Caco-2 (cell line): ENCODE measurements at regions not wholly inside any gene's neighbourhood (a gene's known extent, or its start where the extent isn't known, plus 50 kb on each side); places are given as distances from the start of the nearest gene placed in this dataset.

Experiments
- BruUV-seq: library from RNA; stranded (reverse); fragments of 400-500 nt; replicated peaks from 2 replicates; lab custom pipeline; 2021; lab: Mats Ljungman, UMichigan
- CTCF ChIA-PET: fragments of 300-600 bp; sonication (Branson Sonifier 250); formaldehyde crosslinking; loops from one replicate; lab custom pipeline; 2022; ENCODE audit warnings: antibody characterized with exemption; lab: Charles Lee
- POLR2A ChIA-PET: fragments of 300-600 bp; sonication (Branson Sonifier 250); formaldehyde crosslinking; loops from one replicate; lab custom pipeline; 2022; ENCODE audit warnings: antibody characterized with exemption; lab: Charles Lee
- DNase-seq, 2 experiments: peaks; one replicate each; pipeline versions ENCODE4 v3.0.0 to v3.0.0-alpha.2; 2020 to 2022
- H3K27me3 ChIP-seq: replicated peaks from 2 replicates; pipeline ENCODE4 v1.6.0; 2011; ENCODE audit warnings: low read length; ENCODE audit not compliant: control insufficient read depth, insufficient read depth
- H3K36me3 ChIP-seq: 2 replicates; pipeline ENCODE4 v1.5.1; 2011; ENCODE audit warnings: low read length; ENCODE audit not compliant: control insufficient read depth, insufficient read depth
- H3K4me1 ChIP-seq: fragments of 250-450 bp; sonication (Bioruptor Pico); 2 replicates; pipeline ENCODE4 v1.5.1; 2020; ENCODE audit warnings: mild to moderate bottlenecking
- H3K4me3 ChIP-seq: 2 replicates; pipeline ENCODE4 v1.5.1; 2011; ENCODE audit warnings: low read depth, mild to moderate bottlenecking, control low read depth, low read length
- H3K9me3 ChIP-seq: fragments of 250-450 bp; sonication (Bioruptor Pico); 2 replicates; pipeline ENCODE4 v1.5.1; 2020; ENCODE audit warnings: mild to moderate bottlenecking, moderate library complexity
- H3K27ac Mint-ChIP-seq: one replicate; pipeline ENCODE4 v1.8.0; 2022; ENCODE audit warnings: mixed read lengths; ENCODE audit not compliant: unreplicated experiment
- H3K27me3 Mint-ChIP-seq: one replicate; pipeline ENCODE4 v1.8.0; 2022; ENCODE audit warnings: mixed read lengths; ENCODE audit not compliant: insufficient read depth, unreplicated experiment
- H3K36me3 Mint-ChIP-seq: one replicate; pipeline ENCODE4 v1.8.0; 2022; ENCODE audit warnings: mild to moderate bottlenecking, mixed read lengths; ENCODE audit not compliant: insufficient read depth, unreplicated experiment
- H3K4me1 Mint-ChIP-seq: one replicate; pipeline ENCODE4 v1.8.0; 2022; ENCODE audit warnings: low read depth, mixed read lengths; ENCODE audit not compliant: unreplicated experiment
- H3K4me3 Mint-ChIP-seq: one replicate; pipeline ENCODE4 v1.8.0; 2022; ENCODE audit warnings: mild to moderate bottlenecking, moderate library complexity, mixed read lengths; ENCODE audit not compliant: unreplicated experiment
- H3K9me3 Mint-ChIP-seq: one replicate; pipeline ENCODE4 v1.8.0; 2022; ENCODE audit warnings: mixed read lengths; ENCODE audit not compliant: unreplicated experiment
- CTCF ChIP-seq, 2 experiments: fragments of 200-600 bp in 1 of 2; IDR thresholded peaks; 1 replicate in 1 of 2; 2 replicates in 1 of 2; pipeline versions ENCODE4 v1.5.1 to v1.8.0; 2011 to 2022; ENCODE audit warnings: antibody characterized with exemption in 1 of 2, control low read depth in 1 of 2, inconsistent platforms in 1 of 2, low read depth in 1 of 2, low read length in 1 of 2, mild to moderate bottlenecking in 1 of 2, moderate library complexity in 1 of 2; ENCODE audit not compliant: insufficient read depth in 1 of 2, severe bottlenecking in 1 of 2, unreplicated experiment in 1 of 2
- intact Hi-C: fragments of 100-400 bp; cut with micrococcal nuclease; formaldehyde crosslinking; loops from one replicate; pipeline ENCODE4 v1.10.0; 2022; ENCODE audit not compliant: unreplicated experiment

- Mint-ChIP-seq H3K36me3 (no peaks in the 10 kb centered on the region), H3K27me3 (peaks cover 4% of the 10 kb centered on the region), H3K9me3 (no peaks in the 10 kb centered on the region), H3K4me1 (no peaks in the 10 kb centered on the region), H3K27ac (no peak overlapping the region), H3K4me3 (no peak overlapping the region)
- Histone ChIP-seq H3K4me3 (no peak overlapping the region), H3K4me1 (no peaks in the 10 kb centered on the region), H3K9me3 (no peaks in the 10 kb centered on the region), H3K27me3 (no peaks in the 10 kb centered on the region), H3K36me3 (no peaks in the 10 kb centered on the region)
- BruUV-seq: no TSS peak
- CTCF ChIA-PET: no interaction called here
- no peak for DNase-seq
- intact Hi-C loops: no loop called here
- POLR2A ChIA-PET: no interaction called here
- no peak for TF ChIP-seq CTCF (IDR thresholded peaks at IDR 0.05; ENCODE audit: insufficient read depth in 1 of 2, low read depth in 1 of 2, low read length in 1 of 2, severe bottlenecking in 1 of 2, unreplicated experiment in 1 of 2)
These were observed 201.0 kb upstream of the GPR101 start for GRCh38 chrX:137234651-137235402.

- Histone ChIP-seq H3K9me3 (no peaks in the 10 kb centered on the region), H3K27me3 (no peaks in the 10 kb centered on the region), H3K36me3 (no peaks in the 10 kb centered on the region), H3K4me3 (no peak overlapping the region), H3K4me1 (no peaks in the 10 kb centered on the region)
- DNase-seq: no peak
- no peak overlapping the region for H3K4me3 Mint-ChIP-seq
- no peaks in the 10 kb centered on the region for H3K4me1 Mint-ChIP-seq
- H3K27me3 Mint-ChIP-seq: no peaks in the 10 kb centered on the region
- H3K27ac Mint-ChIP-seq: no peak overlapping the region
- no peaks in the 10 kb centered on the region for H3K36me3 Mint-ChIP-seq
- POLR2A ChIA-PET: no interaction called here
- no peak for TF ChIP-seq CTCF (IDR thresholded peaks at IDR 0.05; ENCODE audit: insufficient read depth in 1 of 2, low read depth in 1 of 2, low read length in 1 of 2, severe bottlenecking in 1 of 2, unreplicated experiment in 1 of 2)
- no peaks in the 10 kb centered on the region for H3K9me3 Mint-ChIP-seq
- intact Hi-C loops: no loop called here
- CTCF ChIA-PET: no interaction called here
- no TSS peak for BruUV-seq
These were observed 199.7 kb upstream of the GPR101 start for GRCh38 chrX:137233478-137233877.

- H3K9me3 Mint-ChIP-seq: no peaks in the 10 kb centered on the region
- CTCF ChIA-PET: no interaction called here
- no TSS peak for BruUV-seq
These were observed 193.4 kb upstream of the GPR101 start for GRCh38 chrX:137227151-137227550.

More at GRCh38 chrX:137227151-137227550, 193.4 kb upstream of the GPR101 start:
- DNase-seq: no peak
- Histone ChIP-seq H3K4me3 (no peak overlapping the region), H3K4me1 (no peaks in the 10 kb centered on the region), H3K36me3 (no peaks in the 10 kb centered on the region), H3K9me3 (no peaks in the 10 kb centered on the region), H3K27me3 (no peaks in the 10 kb centered on the region)
- no peaks in the 10 kb centered on the region for H3K36me3 Mint-ChIP-seq
- POLR2A ChIA-PET: no interaction called here
- intact Hi-C loops: no loop called here
- H3K27me3 Mint-ChIP-seq: no peaks in the 10 kb centered on the region
- H3K4me3 Mint-ChIP-seq: no peak overlapping the region
- no peak overlapping the region for H3K27ac Mint-ChIP-seq
- TF ChIP-seq CTCF (IDR thresholded peaks at IDR 0.05; ENCODE audit: insufficient read depth in 1 of 2, low read depth in 1 of 2, low read length in 1 of 2, severe bottlenecking in 1 of 2, unreplicated experiment in 1 of 2): no peak
- H3K4me1 Mint-ChIP-seq: no peaks in the 10 kb centered on the region
